GM21515 (cell line): ENCODE measurements at regions not wholly inside any gene's neighbourhood (a gene's known extent, or its start where the extent isn't known, plus 50 kb on each side); places are given as distances from the start of the nearest gene placed in this dataset.

Experiments used
- ATAC-seq: cut with Tn5 transposase; IDR thresholded peaks from one replicate; pipeline ENCODE4 v1.9.1; 2021; ENCODE audit not compliant: unreplicated experiment

DNA sequence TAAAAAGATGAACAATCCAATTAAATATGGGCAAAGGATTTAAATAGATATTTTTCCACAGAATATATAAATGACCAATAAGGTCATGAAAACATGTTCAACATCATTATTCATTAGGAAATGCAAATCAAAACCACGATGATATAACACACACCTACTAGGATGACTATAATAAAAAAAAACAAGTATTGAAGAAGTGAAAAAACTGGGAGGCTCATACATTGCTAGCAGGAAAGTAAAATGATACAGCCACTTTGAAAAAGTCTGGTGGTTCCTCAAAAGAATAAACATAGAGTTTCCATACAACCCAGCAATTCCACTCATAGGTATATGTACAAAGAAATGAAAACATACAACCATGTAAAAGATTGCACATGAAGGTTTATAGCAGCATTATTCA lies 75.7 kb upstream of the RAB4A start:
- ATAC-seq = no peak

DNA sequence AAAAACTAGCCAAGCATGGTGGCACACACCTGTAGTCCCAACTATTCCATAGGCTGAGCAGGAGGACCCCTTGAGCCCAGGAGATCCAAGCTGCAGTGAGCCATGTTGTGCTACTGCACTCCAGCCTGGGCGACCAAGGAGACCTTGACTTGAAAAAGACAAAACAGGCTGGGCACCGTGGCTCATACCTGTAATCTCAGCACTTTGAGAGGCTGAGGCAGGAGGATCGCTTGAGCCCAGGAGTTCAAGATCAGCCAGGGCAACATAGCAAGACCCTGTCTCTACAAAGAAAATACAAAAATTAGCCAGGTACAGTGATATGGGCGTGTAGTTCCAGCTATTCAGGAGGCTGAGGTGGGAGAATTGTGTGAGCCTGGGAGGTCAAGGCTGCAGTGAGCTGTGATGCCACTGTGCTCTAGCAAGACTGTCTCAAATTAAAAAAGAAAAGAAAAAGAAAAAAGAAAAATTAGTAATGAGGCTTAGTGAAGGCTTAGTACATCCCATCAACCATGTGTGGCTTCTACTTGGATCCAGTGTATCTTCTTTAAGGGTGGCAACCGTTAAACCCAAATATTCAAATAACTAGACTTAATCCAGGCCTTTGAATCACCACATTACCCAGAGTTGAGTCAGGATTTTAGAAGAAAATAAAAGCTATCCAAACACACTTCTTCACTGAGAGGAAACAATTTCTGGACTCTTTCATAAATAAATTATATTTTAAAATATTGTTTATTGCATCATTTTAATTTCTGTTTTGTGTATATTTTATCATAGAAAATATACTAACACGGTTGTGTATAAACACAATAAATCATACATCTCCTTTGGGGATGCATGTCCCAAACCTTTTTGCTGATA lies 74.3 kb upstream of the RAB4A start:
- ATAC-seq = no peak

DNA sequence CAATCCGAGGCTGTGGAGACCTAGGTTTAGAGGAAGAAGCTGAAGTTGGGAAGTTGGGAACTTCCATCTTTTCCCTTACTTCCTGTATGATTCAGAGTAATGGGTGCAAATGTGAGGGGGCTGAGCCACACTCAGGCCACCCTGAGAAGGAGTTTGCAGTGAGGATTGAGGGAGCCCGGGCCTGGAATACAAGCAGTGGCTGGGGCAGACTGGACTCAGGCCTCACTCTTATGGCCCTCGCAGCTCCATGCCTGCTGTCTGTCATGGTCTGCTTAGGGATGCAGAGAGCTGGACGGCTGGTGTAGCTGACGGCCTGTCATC lies 73.7 kb upstream of the RAB4A start:
- no peak for ATAC-seq

DNA sequence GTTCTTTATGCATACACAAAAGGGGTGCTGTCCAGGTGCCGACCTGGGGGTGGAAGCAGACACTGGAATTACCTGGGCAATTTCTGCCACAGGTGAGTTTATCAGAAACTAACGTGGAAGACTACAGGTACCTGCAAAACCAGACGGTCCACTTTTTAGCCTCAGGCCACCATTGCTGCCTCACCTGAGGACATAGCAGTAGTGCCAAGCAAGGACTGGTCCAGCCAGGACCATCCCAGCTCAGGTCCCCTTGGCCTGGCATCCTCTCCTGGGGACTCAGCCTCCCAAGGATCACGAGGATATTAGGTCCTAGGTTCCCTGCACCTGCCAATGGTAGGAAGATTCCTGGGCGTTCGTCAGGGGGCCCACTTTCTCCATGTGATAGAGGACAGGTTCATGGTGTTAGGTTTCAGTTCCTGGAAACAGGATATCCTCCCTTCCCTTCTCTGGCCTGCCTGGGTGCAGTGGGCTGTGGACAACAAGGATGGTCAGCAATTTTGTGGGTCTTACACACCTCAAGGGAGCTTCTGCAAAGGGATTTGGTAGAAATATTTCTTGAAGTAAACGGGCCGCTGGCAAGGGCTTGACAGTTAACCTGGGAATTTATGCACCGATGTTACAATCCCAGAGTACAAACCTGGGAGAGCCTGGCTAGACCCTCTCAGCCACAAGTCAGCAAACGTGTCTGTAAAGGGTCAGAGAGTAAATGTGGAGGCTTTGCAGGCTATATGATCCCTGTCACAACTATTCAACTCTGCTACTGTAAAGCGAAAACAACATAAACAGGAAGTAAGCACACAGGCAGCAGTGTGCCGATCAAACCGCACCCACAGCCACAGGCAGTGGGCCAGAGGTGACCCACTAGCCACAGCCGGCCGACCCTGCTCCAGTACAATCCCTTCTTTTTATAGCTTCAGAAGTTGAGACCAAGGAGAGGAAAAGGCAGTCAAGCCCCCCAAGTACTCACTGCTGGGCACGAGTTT lies 71.4 kb upstream of the RAB4A start:
- peak; percentile 92 for ATAC-seq

DNA sequence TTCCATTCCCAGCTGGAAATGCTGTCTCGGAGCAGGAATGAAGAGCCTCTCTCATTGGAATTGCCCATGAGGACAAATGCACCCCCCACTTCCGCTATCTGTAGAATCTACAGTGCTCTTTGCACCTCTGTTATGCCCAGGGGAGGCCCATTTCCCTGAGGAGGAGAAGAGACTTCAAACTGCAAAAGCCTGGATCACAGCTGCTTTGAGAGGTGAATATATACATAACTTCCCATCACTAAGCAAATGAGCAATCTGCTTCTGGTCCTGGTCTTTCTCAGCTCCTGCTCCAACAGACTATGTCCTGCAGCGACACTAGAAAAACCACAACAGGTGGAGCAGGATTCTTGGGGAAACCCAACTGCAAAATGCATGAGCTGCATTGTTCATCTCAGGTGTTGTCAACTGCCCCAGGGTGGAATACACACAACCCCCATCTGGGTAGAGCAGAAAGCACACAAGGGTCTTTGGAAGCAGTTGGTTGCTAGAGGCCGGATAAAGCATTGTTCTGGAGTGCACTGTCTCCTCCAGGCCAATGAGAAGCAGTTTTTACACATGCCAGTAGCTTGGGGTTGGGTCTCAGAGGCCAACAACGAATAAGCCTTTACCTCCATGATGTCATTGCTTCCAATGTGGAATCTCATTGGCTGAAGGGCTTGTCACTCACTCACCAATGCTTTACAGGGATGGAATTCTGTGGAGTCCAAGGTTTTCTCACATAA lies 67.7 kb upstream of the RAB4A start:
- ATAC-seq = no peak

DNA sequence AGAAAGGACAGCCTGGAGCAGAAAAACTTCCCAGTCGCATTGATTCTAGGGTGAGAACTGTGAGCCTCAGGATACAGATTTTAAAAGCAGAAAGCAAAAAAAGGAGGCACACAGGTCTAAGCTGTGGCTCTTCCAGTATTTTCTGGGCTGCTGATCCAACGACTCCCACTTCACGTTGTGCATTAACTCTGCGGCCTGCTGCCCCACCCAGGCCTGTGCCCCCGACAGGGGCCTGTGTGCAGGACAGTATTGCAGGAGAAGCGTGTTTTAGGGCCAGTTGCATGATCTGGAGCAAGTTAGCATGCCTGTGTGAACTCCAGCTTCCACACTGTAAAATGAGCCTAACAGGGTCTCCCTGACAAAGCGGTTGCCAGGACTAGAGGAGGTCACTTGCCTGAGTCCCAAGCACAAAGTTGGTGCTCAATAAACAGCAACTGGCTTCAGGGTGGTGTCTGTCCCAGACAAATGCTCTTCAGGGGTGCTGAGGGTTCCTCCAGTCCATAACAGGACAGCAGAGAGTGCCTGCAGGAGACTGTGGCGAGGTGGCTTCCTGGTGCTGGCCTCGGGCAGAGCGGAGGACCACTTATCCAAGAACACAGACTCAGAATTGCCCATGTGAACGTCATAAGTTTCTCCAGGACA lies 66.8 kb upstream of the RAB4A start:
- ATAC-seq = no peak

DNA sequence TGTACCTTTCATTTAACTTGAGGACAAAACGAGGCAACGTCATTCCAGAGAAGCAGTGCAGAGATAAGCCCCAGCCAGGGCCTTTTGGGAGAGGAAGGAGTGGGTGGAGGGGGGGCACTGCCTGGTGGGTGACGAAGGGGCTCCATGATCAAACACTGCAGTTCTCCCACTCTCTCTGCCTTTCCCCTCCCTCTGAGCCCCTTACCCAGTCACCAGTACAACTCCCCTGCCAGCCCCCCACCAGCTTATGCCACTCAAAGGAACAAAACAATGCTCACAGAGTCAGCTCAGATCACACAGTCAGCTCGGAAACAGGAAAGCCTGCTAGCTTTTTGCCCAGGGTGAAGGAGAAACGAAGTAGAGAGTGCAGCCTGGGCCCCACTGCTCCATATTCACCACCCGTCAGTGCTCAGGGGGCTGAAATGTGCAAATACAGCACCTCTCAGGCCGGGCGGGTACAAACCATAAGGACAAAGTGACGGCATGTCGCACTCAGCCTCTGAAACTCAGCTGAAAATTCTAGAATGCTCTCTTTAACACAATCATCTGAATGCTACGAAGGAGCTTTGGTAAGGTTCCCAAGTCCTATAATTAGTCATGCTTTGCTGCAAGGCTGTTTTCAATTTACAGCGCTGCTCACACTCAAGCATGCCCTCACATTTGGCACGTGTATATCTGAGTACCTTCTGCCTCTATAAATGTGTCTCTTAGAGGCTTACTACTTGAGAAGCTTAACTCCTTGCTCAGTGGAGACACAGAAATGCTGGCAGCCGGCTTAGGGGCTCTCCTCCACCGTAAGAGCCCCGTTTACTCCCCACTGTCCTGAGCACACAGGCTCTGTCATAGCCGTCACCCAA lies 65.8 kb upstream of the RAB4A start:
- ATAC-seq = no peak

DNA sequence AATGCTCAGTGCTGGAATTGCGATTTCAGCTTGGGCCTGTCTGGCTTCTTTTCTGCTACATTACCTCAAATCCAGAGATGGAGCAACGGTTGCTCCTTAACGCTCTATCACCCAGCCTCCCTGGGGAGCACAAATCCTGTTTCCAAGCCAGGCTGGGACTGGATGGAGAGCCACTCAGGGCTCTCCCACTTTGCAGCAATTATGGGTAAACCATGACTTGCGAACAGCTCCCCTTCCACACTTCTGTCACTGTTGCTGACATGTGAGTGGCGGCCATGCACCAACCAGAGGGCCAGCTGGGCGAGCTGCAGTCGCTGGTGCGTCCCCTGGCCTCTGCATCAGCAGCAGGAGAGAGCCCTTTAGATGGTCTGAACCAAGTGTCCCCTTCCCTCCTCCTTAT lies 65.1 kb upstream of the RAB4A start:
- ATAC-seq = no peak

DNA sequence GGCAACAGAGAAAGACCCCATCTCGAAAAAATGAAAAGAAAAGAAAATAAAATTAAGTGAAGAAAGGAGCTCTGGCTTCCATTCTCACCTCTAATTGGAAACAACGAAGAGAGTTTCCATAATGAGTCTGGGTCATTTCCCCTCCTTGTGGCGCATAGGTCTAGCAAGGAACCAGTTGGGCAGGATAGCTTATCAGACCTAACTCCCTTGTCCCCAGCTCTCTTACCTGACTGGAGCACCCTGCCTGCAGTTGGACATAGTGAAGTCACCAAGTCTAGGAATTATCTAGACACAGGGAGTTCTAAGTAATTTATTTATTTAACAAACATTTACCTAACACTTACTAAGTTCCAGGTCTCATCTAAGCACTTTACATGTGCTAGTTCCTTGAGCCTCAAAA lies 63.0 kb upstream of the RAB4A start:
- no peak for ATAC-seq

DNA sequence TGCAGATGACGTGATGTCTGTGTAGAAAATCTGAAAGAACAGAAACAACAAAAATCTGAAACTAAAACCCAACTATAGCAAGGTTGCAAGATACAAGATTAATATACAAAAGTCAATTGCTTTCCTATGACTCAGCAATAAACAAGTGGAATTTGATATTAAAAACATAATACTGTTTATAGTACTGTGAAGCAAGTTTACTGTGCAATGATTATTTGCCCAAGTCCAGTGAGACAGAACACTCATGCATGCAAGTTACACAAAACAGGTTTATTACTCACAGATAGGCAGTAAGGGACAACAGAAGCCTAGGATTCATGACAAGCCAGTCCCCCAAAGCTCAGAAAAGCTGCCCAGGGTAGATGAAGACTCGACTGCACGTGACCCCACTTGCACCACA lies 62.4 kb upstream of the RAB4A start:
- no peak for ATAC-seq

DNA sequence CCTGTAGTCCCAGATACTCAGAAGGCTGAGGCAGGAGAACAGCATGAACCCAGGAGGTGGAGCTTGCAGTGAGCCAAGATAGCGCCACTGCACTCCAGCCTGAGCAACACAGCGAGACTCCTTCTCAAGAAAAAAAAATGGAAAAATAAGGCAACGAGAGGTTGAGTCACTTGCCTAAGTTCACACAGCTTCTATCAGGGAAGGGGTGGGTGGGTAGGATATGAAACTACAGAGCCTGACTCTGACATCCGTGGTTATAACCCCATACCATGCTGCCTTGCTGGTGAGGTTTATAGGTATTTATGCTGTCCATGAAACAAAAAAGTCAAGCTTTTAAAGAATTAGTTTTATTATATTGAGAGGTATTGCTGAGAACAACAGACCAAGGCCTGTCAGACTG lies 61.5 kb upstream of the RAB4A start:
- no peak for ATAC-seq

DNA sequence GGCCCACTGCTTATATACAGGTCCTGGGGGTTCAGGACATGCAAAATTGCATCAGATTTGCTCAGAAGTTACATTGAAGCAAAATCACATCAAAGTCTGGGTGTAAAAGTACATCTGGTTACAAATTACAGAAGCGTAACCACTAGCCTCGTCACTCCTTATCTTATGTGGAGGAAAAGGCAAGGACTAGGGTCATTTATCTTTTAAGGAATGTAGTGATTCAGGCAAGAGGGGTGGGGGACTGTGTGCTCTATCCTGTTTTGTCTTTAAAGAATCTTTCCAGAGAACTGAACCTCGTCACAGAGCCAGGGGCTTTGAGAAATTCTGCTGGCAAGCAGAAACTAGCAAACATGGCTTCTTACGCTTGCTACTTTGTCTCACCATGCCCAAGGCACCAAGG lies 61.1 kb upstream of the RAB4A start:
- no peak for ATAC-seq

DNA sequence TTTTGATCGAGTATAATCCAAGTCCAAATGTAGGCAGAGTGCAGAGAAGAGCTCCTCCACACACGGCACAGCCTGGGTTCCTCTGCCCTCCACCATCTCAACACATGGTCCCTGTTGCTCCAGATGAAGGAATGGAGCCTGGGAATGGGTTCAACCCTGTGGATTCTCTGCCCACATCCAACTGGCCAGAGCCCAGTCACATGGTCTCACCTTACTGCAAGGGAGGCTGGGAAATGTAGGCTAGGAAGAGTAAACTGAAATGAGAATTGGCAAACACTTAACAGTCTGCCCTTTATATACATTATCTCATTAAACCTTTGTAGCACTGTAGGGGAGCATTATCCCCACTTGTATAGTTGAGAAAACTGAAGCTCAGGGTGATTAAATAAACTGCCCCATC lies 60.1 kb upstream of the RAB4A start:
- ATAC-seq = no peak

DNA sequence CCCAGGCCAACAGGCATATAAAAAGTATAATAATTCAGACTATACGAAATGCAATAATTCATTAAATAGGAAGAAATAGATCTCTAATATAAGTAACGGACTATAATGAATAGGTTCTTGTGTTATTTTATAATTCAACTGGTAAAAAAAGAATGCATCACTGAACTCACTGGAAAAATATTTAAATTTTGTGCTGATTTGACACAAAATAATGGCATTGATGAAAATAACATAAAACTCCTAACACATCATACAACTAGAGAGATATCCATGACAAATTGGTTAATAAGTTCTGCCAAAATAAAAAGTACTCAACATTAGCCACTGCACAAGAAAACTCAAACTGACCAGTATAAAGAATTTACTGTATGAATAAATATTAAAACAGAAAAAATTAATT lies 57.1 kb upstream of the RAB4A start:
- no peak for ATAC-seq

DNA sequence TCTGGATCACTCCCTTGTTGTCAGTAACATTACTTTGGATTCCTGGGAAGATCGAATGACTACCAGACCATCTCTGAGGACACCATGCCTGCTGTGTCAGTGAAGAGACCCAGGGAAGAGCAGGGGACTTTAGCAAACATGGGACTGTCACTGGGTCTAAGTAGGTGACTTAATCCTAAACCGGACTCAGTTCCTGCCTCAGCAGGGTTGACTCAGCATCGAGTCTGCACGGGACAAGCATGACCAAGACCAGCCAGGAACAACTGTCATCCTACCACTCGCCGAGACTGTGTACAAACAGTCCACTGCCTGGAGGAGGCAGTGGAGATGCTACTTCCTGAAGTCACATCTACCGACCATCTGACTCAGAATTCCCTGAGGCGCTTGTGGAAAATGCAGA lies 53.2 kb upstream of the RAB4A start:
- no peak for ATAC-seq

DNA sequence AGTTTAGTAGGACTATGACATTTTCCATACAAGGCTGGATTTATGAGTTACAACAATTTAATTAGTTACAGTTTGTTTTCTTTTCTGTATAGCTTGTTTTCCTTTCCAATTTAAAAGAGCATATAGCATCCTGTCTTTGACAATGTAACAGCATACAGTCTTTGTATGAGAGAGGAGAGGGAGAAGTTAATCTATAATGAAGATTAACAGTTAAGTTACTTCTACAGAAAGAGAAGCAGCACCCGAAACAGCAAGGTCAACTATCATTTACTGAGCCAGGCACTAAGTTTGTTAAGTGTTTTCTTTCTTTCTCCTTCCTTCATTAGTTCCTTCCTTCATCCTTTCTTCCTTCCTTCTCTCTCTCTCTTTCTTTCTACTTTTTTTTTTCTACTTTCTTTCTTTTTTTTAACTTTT lies 52.3 kb upstream of the RAB4A start:
- ATAC-seq = no peak

DNA sequence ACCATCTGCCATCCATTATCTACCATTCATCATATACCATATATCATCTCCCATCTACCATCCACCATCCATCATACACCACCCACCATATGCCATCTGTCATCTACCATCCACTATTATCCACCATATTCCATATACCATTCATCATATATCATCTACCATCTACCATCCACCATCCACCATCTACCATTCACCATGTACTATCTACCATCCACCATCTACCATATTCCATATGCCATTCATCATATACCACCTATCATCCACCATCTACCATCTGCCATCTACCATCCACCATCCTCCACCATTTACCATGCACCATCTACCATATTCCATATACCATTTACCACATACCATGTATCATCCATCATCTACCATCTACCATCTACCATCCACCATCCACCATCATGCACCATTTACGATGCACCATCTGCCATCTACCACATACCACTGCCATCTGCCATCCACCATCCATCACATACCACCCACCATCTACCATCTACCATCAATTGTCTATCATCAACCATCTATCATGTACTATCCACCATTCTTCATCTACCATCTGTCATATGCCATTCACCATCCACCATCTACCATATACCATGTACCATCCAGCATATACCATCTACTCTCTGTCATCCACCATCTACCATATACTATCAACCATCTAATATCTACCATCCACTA lies 50.6 kb upstream of the RAB4A start:
- ATAC-seq = no peak

DNA sequence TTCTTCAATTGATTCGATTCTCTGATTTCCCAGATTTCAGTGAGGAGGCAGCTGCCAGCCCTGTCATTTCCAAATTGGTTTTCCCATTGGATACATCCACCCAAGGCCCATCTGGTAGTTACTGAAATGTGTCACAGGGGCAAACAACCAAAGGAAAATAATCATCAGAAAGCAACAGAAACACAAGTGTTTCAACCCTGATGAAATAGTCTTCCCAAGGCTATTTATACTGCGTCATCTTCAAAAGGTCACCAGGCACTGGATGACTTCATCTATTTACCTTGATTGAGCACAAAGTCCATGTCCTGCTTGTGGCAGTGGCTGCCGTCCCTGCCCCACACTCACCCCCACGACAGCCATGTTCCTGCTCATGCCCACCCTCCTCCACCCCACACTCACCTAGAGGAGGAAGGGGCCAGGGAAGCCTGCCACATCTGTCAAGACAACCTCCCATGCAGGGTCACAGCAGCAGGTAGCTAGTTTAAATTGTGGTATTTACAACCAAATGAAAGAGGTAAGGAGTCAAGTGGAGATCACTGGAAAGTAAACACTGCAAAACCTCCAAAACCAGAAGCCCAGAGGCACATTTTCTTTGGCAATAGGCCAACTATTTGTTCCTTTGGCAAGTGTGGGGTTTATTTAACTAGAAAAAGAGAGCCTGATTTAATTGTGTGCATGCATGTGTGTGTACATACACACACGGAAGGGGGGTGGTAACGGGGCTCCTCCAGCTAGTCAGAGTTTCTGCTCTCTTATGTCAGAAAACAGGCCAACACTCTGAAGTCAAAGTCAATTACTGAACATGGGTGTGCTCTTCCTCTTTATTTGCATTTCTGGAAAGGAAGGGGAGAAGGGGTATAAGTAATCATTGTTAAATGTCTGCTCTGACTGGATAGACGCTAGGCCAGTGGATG lies 49.5 kb upstream of the RAB4A start:
- no peak for ATAC-seq
